Gastroesophageal sphincter (tissue), 3 donors: ENCODE measurements at regions not wholly inside any gene's neighbourhood (a gene's known extent, or its start where the extent isn't known, plus 50 kb on each side); places are given as distances from the start of the nearest gene placed in this dataset.

Experiments
- EP300 ChIP-seq: sonication (generic); formaldehyde crosslinking; IDR thresholded peaks from one replicate; pipeline ENCODE4 v1.6.1; 2017; ENCODE audit warnings: antibody characterized with exemption, mild to moderate bottlenecking
- POLR2A ChIP-seq, 2 donors: fragments of 450-650 bp; IDR thresholded peaks; one replicate each; pipeline ENCODE4 v1.6.1; 2017; ENCODE audit warnings: antibody characterized with exemption in 2 of 2, mild to moderate bottlenecking in 2 of 2, moderate library complexity in 1 of 2
- TF ChIP-seq, protein P1 (sequence below), 4 experiments: fragments of 200-600 bp in 2 of 4; fragments of 450-650 bp in 2 of 4; sonication (generic) in 1 of 4; IDR thresholded peaks; one replicate each; pipeline ENCODE4 v1.5.1; 2017 to 2019; ENCODE audit warnings: antibody characterized with exemption in 4 of 4, mild to moderate bottlenecking in 2 of 4, moderate library complexity in 2 of 4

DNA sequence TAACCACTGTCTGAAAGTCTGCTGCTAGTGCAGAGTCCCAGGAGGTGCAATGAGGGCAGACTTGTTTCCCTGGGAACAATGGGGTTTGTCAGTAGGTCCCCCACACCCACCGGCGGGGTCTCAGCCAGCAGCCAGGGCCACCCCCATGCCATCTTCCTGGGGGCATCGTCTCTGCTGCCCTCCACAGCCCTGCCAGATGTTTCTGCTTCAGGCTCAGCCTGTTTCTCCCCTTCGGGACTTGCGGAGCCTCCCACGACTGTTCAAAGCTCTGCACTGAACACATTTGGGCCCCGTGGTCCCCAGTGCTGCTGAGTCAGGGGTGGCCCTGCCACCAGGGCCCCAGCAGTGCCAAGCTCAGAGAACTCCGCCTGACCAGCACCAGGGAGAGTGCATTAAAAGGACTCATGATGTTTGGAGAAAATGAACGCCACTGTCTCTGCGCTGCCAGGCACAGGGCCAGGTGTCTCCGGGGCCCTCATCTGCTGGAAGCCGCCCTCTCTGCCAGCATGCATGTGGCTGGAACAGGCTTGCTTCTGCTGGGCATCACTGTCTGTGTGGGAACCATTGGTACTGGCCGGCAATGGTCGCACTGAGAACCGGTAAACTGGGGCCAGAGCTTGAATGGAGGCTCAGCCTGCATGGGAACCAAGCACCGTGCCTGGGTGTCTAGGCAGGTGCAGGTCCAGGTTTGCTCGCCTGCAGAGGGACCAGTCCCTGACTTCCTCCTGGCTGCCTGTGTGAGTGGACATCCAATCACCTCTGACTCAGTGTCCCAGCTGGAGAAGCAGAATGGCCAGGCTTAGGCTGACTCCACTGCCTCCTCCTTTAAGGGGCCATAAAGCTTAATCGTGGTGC lies 345.1 kb downstream of the GLRX3 start:
- TF ChIP-seq, protein P1, sequence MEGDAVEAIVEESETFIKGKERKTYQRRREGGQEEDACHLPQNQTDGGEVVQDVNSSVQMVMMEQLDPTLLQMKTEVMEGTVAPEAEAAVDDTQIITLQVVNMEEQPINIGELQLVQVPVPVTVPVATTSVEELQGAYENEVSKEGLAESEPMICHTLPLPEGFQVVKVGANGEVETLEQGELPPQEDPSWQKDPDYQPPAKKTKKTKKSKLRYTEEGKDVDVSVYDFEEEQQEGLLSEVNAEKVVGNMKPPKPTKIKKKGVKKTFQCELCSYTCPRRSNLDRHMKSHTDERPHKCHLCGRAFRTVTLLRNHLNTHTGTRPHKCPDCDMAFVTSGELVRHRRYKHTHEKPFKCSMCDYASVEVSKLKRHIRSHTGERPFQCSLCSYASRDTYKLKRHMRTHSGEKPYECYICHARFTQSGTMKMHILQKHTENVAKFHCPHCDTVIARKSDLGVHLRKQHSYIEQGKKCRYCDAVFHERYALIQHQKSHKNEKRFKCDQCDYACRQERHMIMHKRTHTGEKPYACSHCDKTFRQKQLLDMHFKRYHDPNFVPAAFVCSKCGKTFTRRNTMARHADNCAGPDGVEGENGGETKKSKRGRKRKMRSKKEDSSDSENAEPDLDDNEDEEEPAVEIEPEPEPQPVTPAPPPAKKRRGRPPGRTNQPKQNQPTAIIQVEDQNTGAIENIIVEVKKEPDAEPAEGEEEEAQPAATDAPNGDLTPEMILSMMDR (IDR thresholded peaks at IDR 0.05) = no peak
- TF ChIP-seq POLR2A (IDR thresholded peaks at IDR 0.05) = no peak
- TF ChIP-seq EP300 = no peak
